HepG2 (cell line): ENCODE measurements at regions not wholly inside any gene's neighbourhood (a gene's known extent, or its start where the extent isn't known, plus 50 kb on each side); places are given as distances from the start of the nearest gene placed in this dataset.
A peak's percentile ranks its signal among the peaks of the same experiment; 100 is the strongest.

Experiments used
- BHLHE40 ChIP-seq: IDR thresholded peaks from 2 replicates; pipeline ENCODE4 v1.6.1; 2011; ENCODE audit warnings: low read length, improper control_type of control experiment
- FOXK1 ChIP-seq: sonication (generic); formaldehyde crosslinking; IDR thresholded peaks from 2 replicates; pipeline ENCODE4 v1.4.0; 2020; ENCODE audit warnings: low read depth, missing genetic modification reagents, borderline replicate concordance
- GATAD1 ChIP-seq: IDR thresholded peaks from 2 replicates; pipeline ENCODE4 v1.6.1; 2016; ENCODE audit warnings: missing genetic modification reagents, missing compliant biosample characterization
- HIVEP1 ChIP-seq: sonication (generic); formaldehyde crosslinking; IDR thresholded peaks from 2 replicates; pipeline ENCODE4 v1.4.0; 2020; ENCODE audit warnings: mild to moderate bottlenecking, missing genetic modification reagents
- HOXD1 ChIP-seq: sonication (generic); formaldehyde crosslinking; IDR thresholded peaks from 2 replicates; pipeline ENCODE4 v1.5.0; 2020; ENCODE audit warnings: missing genetic modification reagents
- JUN ChIP-seq: sonication (generic); formaldehyde crosslinking; IDR thresholded peaks from 2 replicates; pipeline ENCODE4 v1.4.0; 2020; ENCODE audit warnings: mild to moderate bottlenecking, missing genetic modification reagents
- MEIS1 ChIP-seq: sonication (generic); formaldehyde crosslinking; IDR thresholded peaks from 2 replicates; pipeline ENCODE4 v1.9.0; 2021; ENCODE audit warnings: mild to moderate bottlenecking, missing genetic modification reagents, moderate library complexity, borderline replicate concordance
- PAWR ChIP-seq: sonication (generic); formaldehyde crosslinking; IDR thresholded peaks from 2 replicates; pipeline ENCODE4 v1.4.0; 2020; ENCODE audit warnings: missing genetic modification reagents, mild to moderate bottlenecking, borderline replicate concordance
- POLR2AphosphoS2 ChIP-seq: IDR thresholded peaks from 2 replicates; pipeline ENCODE4 v1.6.1; 2011; ENCODE audit warnings: low read depth, low read length, improper control_type of control experiment
- RFX1 ChIP-seq: fragments of 450-650 bp; IDR thresholded peaks from 2 replicates; pipeline ENCODE4 v1.6.1; 2017
- ZNF20 ChIP-seq: sonication (generic); formaldehyde crosslinking; IDR thresholded peaks from 2 replicates; pipeline ENCODE4 v1.4.0; 2020; ENCODE audit warnings: mild to moderate bottlenecking, moderate library complexity, missing genetic modification reagents
- ZNF431 ChIP-seq: sonication (generic); formaldehyde crosslinking; IDR thresholded peaks from 2 replicates; pipeline ENCODE4 v1.9.0; 2022; ENCODE audit warnings: missing genetic modification reagents, low read depth, mild to moderate bottlenecking, borderline replicate concordance
- ZNF530 ChIP-seq: sonication (generic); formaldehyde crosslinking; IDR thresholded peaks from 2 replicates; pipeline ENCODE4 v1.5.0; 2020; ENCODE audit warnings: low read depth, mild to moderate bottlenecking, missing genetic modification reagents
- ZNF75D ChIP-seq: sonication (generic); formaldehyde crosslinking; IDR thresholded peaks from 2 replicates; pipeline ENCODE4 v1.8.1; 2023; ENCODE audit warnings: missing genetic modification reagents, mild to moderate bottlenecking, borderline replicate concordance
- ZNF766 ChIP-seq: sonication (generic); formaldehyde crosslinking; IDR thresholded peaks from 2 replicates; pipeline ENCODE4 v1.5.0; 2020; ENCODE audit warnings: missing genetic modification reagents, borderline replicate concordance
- TF ChIP-seq, protein P1 (sequence below): IDR thresholded peaks from 2 replicates; pipeline ENCODE4 v1.6.1; 2018; ENCODE audit warnings: missing genetic modification reagents, mild to moderate bottlenecking, missing compliant biosample characterization
- TF ChIP-seq, protein P2 (sequence below): fragments of 450-650 bp; IDR thresholded peaks from 2 replicates; pipeline ENCODE4 v1.6.1; 2017; ENCODE audit warnings: mild to moderate bottlenecking
- TF ChIP-seq, protein P3 (sequence below): sonication (generic); formaldehyde crosslinking; conservative IDR thresholded peaks from 2 replicates; pipeline ENCODE4 v1.4.0; 2020; ENCODE audit warnings: missing genetic modification reagents
- TF ChIP-seq, protein P4 (sequence below): sonication (generic); formaldehyde crosslinking; IDR thresholded peaks from 2 replicates; pipeline ENCODE4 v1.4.0; 2020; ENCODE audit warnings: missing genetic modification reagents
- TF ChIP-seq, protein P5 (sequence below): sonication (generic); formaldehyde crosslinking; IDR thresholded peaks from 2 replicates; pipeline ENCODE4 v1.4.0; 2020; ENCODE audit warnings: missing genetic modification reagents
- TF ChIP-seq, protein P6 (sequence below): sonication (generic); formaldehyde crosslinking; IDR thresholded peaks from 2 replicates; pipeline ENCODE4 v1.4.0; 2020; ENCODE audit warnings: missing genetic modification reagents

DNA sequence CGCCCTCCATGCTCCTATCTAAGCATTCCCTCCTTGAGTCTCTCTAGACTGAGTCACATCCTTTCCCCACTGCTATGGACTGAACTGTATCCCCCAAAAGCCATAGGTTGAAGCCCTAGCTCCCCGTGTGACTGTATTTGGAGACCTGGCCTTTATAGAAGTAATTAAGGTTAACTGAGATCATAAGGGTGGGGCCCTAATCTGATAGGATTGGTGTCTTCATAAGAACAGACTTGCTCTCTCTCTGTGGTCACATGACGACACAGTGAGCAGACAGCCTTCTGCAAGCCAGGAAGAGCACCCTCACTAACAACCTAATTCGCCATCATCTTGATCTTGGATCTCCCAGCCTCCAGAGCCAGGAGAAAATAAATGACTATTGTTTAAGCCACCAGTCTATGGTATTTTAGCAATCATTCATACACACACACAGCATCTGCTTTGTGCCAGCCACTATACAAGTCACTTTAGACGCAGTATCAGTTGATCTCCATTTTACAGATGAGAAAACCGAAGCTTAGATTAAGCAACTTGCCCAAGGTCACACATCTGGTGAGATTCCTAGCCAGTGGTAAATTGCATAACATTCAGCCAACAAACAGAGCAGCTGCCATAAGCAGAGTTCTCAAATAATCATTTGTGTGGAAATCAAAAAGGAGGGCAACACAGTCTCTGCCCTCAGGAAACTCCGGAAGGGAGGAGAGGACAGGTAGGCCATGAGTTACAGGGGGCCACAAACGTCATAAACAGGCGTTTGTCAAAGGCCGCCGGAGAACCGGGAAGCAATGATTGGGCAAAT lies 66.3 kb upstream of the HES1 start (continued):
- TF ChIP-seq, protein P1, sequence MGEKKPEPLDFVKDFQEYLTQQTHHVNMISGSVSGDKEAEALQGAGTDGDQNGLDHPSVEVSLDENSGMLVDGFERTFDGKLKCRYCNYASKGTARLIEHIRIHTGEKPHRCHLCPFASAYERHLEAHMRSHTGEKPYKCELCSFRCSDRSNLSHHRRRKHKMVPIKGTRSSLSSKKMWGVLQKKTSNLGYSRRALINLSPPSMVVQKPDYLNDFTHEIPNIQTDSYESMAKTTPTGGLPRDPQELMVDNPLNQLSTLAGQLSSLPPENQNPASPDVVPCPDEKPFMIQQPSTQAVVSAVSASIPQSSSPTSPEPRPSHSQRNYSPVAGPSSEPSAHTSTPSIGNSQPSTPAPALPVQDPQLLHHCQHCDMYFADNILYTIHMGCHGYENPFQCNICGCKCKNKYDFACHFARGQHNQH (CRISPR knock-in tag), result 0 out of 2 replicates have a peak, but pooled peaks have one; percentile 12
- TF ChIP-seq, protein P2, sequence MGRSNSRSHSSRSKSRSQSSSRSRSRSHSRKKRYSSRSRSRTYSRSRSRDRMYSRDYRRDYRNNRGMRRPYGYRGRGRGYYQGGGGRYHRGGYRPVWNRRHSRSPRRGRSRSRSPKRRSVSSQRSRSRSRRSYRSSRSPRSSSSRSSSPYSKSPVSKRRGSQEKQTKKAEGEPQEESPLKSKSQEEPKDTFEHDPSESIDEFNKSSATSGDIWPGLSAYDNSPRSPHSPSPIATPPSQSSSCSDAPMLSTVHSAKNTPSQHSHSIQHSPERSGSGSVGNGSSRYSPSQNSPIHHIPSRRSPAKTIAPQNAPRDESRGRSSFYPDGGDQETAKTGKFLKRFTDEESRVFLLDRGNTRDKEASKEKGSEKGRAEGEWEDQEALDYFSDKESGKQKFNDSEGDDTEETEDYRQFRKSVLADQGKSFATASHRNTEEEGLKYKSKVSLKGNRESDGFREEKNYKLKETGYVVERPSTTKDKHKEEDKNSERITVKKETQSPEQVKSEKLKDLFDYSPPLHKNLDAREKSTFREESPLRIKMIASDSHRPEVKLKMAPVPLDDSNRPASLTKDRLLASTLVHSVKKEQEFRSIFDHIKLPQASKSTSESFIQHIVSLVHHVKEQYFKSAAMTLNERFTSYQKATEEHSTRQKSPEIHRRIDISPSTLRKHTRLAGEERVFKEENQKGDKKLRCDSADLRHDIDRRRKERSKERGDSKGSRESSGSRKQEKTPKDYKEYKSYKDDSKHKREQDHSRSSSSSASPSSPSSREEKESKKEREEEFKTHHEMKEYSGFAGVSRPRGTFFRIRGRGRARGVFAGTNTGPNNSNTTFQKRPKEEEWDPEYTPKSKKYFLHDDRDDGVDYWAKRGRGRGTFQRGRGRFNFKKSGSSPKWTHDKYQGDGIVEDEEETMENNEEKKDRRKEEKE, result no peak
- TF ChIP-seq, protein P3, sequence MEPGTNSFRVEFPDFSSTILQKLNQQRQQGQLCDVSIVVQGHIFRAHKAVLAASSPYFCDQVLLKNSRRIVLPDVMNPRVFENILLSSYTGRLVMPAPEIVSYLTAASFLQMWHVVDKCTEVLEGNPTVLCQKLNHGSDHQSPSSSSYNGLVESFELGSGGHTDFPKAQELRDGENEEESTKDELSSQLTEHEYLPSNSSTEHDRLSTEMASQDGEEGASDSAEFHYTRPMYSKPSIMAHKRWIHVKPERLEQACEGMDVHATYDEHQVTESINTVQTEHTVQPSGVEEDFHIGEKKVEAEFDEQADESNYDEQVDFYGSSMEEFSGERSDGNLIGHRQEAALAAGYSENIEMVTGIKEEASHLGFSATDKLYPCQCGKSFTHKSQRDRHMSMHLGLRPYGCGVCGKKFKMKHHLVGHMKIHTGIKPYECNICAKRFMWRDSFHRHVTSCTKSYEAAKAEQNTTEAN (CRISPR knock-in tag), result no peak
- TF ChIP-seq RFX1, result no peak
- no peak for TF ChIP-seq ZNF20 (CRISPR knock-in tag)
- TF ChIP-seq POLR2AphosphoS2, result no peak
- TF ChIP-seq PAWR (CRISPR knock-in tag), result no peak
- peak; percentile 31; the same call in 1 of the 2 replicates for TF ChIP-seq FOXK1 (CRISPR knock-in tag)
- no peak for TF ChIP-seq HIVEP1 (CRISPR knock-in tag)
- TF ChIP-seq ZNF766 (CRISPR knock-in tag), result no peak
- TF ChIP-seq GATAD1 (CRISPR knock-in tag), result no peak; the same call in 1 of the 2 replicates
- TF ChIP-seq, protein P4, sequence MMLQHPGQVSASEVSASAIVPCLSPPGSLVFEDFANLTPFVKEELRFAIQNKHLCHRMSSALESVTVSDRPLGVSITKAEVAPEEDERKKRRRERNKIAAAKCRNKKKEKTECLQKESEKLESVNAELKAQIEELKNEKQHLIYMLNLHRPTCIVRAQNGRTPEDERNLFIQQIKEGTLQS (CRISPR knock-in tag), result 0 out of 2 replicates have a peak, but pooled peaks have one; percentile 18
- TF ChIP-seq, protein P5, sequence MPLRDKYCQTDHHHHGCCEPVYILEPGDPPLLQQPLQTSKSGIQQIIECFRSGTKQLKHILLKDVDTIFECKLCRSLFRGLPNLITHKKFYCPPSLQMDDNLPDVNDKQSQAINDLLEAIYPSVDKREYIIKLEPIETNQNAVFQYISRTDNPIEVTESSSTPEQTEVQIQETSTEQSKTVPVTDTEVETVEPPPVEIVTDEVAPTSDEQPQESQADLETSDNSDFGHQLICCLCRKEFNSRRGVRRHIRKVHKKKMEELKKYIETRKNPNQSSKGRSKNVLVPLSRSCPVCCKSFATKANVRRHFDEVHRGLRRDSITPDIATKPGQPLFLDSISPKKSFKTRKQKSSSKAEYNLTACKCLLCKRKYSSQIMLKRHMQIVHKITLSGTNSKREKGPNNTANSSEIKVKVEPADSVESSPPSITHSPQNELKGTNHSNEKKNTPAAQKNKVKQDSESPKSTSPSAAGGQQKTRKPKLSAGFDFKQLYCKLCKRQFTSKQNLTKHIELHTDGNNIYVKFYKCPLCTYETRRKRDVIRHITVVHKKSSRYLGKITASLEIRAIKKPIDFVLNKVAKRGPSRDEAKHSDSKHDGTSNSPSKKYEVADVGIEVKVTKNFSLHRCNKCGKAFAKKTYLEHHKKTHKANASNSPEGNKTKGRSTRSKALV (CRISPR knock-in tag), result no peak
- TF ChIP-seq MEIS1 (CRISPR knock-in tag), result no peak; the same call in none of the 2 replicates
- TF ChIP-seq ZNF530, result no peak
- no peak for TF ChIP-seq BHLHE40
- TF ChIP-seq, protein P6, sequence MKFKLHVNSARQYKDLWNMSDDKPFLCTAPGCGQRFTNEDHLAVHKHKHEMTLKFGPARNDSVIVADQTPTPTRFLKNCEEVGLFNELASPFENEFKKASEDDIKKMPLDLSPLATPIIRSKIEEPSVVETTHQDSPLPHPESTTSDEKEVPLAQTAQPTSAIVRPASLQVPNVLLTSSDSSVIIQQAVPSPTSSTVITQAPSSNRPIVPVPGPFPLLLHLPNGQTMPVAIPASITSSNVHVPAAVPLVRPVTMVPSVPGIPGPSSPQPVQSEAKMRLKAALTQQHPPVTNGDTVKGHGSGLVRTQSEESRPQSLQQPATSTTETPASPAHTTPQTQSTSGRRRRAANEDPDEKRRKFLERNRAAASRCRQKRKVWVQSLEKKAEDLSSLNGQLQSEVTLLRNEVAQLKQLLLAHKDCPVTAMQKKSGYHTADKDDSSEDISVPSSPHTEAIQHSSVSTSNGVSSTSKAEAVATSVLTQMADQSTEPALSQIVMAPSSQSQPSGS (CRISPR knock-in tag), result no peak
- TF ChIP-seq ZNF75D (CRISPR knock-in tag), result no peak
- TF ChIP-seq HOXD1 (CRISPR knock-in tag), result no peak
- TF ChIP-seq JUN, result no peak
- TF ChIP-seq ZNF431 (CRISPR knock-in tag), result no peak
